ENCODE measurements at regions not wholly inside any gene's neighbourhood (a gene's known extent, or its start where the extent isn't known, plus 50 kb on each side); places are given as distances from the start of the nearest gene placed in this dataset.

- ATAC-seq = no peak
Observed at GRCh38 chr18:77329651-77330050, 80.0 kb downstream of the GALR1 start.

GRCh38 chr18:77334876-77335275, 85.2 kb downstream of the GALR1 start:
- no peak for TF ChIP-seq ZFP3 (CRISPR knock-in tag; IDR thresholded peaks at IDR 0.05)
- TF ChIP-seq POU6F1 (CRISPR knock-in tag; IDR thresholded peaks at IDR 0.05; ENCODE audit: borderline replicate concordance, low read depth) = no peak
- TF ChIP-seq GLIS3 (CRISPR knock-in tag; IDR thresholded peaks at IDR 0.05) = no peak
- TF ChIP-seq SNAI2 (CRISPR knock-in tag; IDR thresholded peaks at IDR 0.05) = no peak
- no peak for TF ChIP-seq ISL1 (CRISPR knock-in tag; IDR thresholded peaks at IDR 0.05)
- no peak for TF ChIP-seq BACH2 (CRISPR knock-in tag; IDR thresholded peaks at IDR 0.05; ENCODE audit: borderline replicate concordance)
- no peak for TF ChIP-seq CSDC2 (CRISPR knock-in tag; IDR thresholded peaks at IDR 0.05)
- ATAC-seq = no peak

More at GRCh38 chr18:77329651-77330050, 80.0 kb downstream of the GALR1 start:
- TF ChIP-seq ZFP3 (CRISPR knock-in tag; IDR thresholded peaks at IDR 0.05) = no peak
- no peak for TF ChIP-seq CSRNP3 (CRISPR knock-in tag; IDR thresholded peaks at IDR 0.05)
- no peak for TF ChIP-seq ZFP30 (CRISPR knock-in tag; IDR thresholded peaks at IDR 0.05)
- TF ChIP-seq BACH2 (CRISPR knock-in tag; IDR thresholded peaks at IDR 0.05; ENCODE audit: borderline replicate concordance) = no peak
- TF ChIP-seq RARB (CRISPR knock-in tag; IDR thresholded peaks at IDR 0.05) = no peak
- no peak for TF ChIP-seq PPARA (CRISPR knock-in tag; IDR thresholded peaks at IDR 0.05; ENCODE audit: borderline replicate concordance)

- no peak for TF ChIP-seq SNAI2 (CRISPR knock-in tag; IDR thresholded peaks at IDR 0.05)
- TF ChIP-seq ISL1 (CRISPR knock-in tag; IDR thresholded peaks at IDR 0.05) = no peak
- no peak for TF ChIP-seq CSDC2 (CRISPR knock-in tag; IDR thresholded peaks at IDR 0.05)
- no peak for TF ChIP-seq BACH2 (CRISPR knock-in tag; IDR thresholded peaks at IDR 0.05; ENCODE audit: borderline replicate concordance)
- TF ChIP-seq TCF4 (CRISPR knock-in tag; IDR thresholded peaks at IDR 0.05; ENCODE audit: borderline replicate concordance) = no peak
- no peak for TF ChIP-seq ARNTL (CRISPR knock-in tag; IDR thresholded peaks at IDR 0.05; ENCODE audit: borderline replicate concordance, low read depth)
- TF ChIP-seq PPARA (CRISPR knock-in tag; IDR thresholded peaks at IDR 0.05; ENCODE audit: borderline replicate concordance) = no peak
- no peak for TF ChIP-seq ZFP30 (CRISPR knock-in tag; IDR thresholded peaks at IDR 0.05)
- no peak for TF ChIP-seq TSHZ2 (CRISPR knock-in tag; IDR thresholded peaks at IDR 0.05)
- TF ChIP-seq TOX (CRISPR knock-in tag; IDR thresholded peaks at IDR 0.05; ENCODE audit: borderline replicate concordance) = no peak
- TF ChIP-seq ZC3H10 (CRISPR knock-in tag; IDR thresholded peaks at IDR 0.05) = no peak
- ATAC-seq = no peak
Observed at GRCh38 chr18:77337604-77338003, 88.0 kb downstream of the GALR1 start.

GRCh38 chr18:77339093-77339492, 89.4 kb downstream of the GALR1 start:
- no peak for ATAC-seq
- no peak for TF ChIP-seq POU6F1 (CRISPR knock-in tag; IDR thresholded peaks at IDR 0.05; ENCODE audit: borderline replicate concordance, low read depth)

- ATAC-seq = no peak
- TF ChIP-seq ZNF565 (CRISPR knock-in tag; conservative IDR thresholded peaks at IDR 0.05; ENCODE audit: low read depth) (no peak), PATZ1 (CRISPR knock-in tag; IDR thresholded peaks at IDR 0.05; ENCODE audit: borderline replicate concordance) (no peak), CREB5 (CRISPR knock-in tag; IDR thresholded peaks at IDR 0.05; ENCODE audit: low read depth) (no peak), TSHZ2 (CRISPR knock-in tag; IDR thresholded peaks at IDR 0.05) (no peak)
Observed at GRCh38 chr18:77339623-77340022, 90.0 kb downstream of the GALR1 start.
